Left ventricle myocardium inferior (tissue), 1 donor: ENCODE measurements at regions not wholly inside any gene's neighbourhood (a gene's known extent, or its start where the extent isn't known, plus 50 kb on each side); places are given as distances from the start of the nearest gene placed in this dataset.
A peak's percentile ranks its signal among the peaks of the same experiment; 100 is the strongest.

ENCODE experiments used
- DNase-seq: peaks from one replicate; pipeline ENCODE4 v3.0.0-alpha.2; 2020
- H3K27ac ChIP-seq: fragments of 200-600 bp; replicated peaks from 2 replicates; pipeline ENCODE4 v1.8.0; 2021
- H3K27me3 ChIP-seq: fragments of 200-600 bp; 2 replicates; pipeline ENCODE4 v1.8.0; 2021; ENCODE audit warnings: low read depth
- H3K36me3 ChIP-seq: fragments of 200-600 bp; 2 replicates; pipeline ENCODE4 v1.8.0; 2021
- H3K4me1 ChIP-seq: fragments of 200-600 bp; 2 replicates; pipeline ENCODE4 v1.8.0; 2021
- H3K4me3 ChIP-seq: fragments of 200-600 bp; 2 replicates; pipeline ENCODE4 v1.8.0; 2021; ENCODE audit warnings: mild to moderate bottlenecking, moderate library complexity
- H3K9me3 ChIP-seq: fragments of 200-600 bp; replicated peaks from 2 replicates; pipeline ENCODE4 v1.8.0; 2021
- CTCF ChIP-seq: fragments of 200-600 bp; IDR thresholded peaks from 2 replicates; pipeline ENCODE4 v1.8.0; 2021; ENCODE audit warnings: antibody characterized with exemption, mild to moderate bottlenecking, borderline replicate concordance
- intact Hi-C: fragments of 100-400 bp; cut with micrococcal nuclease; formaldehyde crosslinking; loops from one replicate; pipeline ENCODE4 v1.11.0; 2022
- donor health status: DM: no; HTN: yes; CAD: no; lungs with severe emphysema.

GRCh38 chr10:37713642-37714041 lies 143.8 kb downstream of the ZNF248 start:
- Histone ChIP-seq H3K4me3 (no peak overlapping the region), H3K9me3 (peaks cover 12% of the 10 kb centered on the region), H3K36me3 (no peaks in the 10 kb centered on the region), H3K27me3 (no peaks in the 10 kb centered on the region), H3K4me1 (peaks cover 32% of the 10 kb centered on the region), H3K27ac (peak overlapping the region; percentile 33)
- DNase-seq = no peak
- intact Hi-C loops = no loop called here
- TF ChIP-seq CTCF = no peak

- TF ChIP-seq CTCF = no peak
- no peaks in the 10 kb centered on the region for H3K27me3 ChIP-seq
- no peak for DNase-seq
- intact Hi-C loops = no loop called here
- H3K36me3 ChIP-seq = no peaks in the 10 kb centered on the region
- H3K9me3 ChIP-seq = peaks cover 7% of the 10 kb centered on the region
- no peak overlapping the region for H3K4me3 ChIP-seq
- peaks cover 32% of the 10 kb centered on the region for H3K4me1 ChIP-seq
- H3K27ac ChIP-seq = peak overlapping the region; percentile 33
Observed at GRCh38 chr10:37713132-37713501, 144.3 kb downstream of the ZNF248 start.

GRCh38 chr10:37712489-37713131 lies 144.8 kb downstream of the ZNF248 start:
- H3K27me3 ChIP-seq = no peaks in the 10 kb centered on the region
- H3K36me3 ChIP-seq = no peaks in the 10 kb centered on the region
- peak; percentile 55 for DNase-seq
- intact Hi-C loops = no loop called here
- H3K4me3 ChIP-seq = no peak overlapping the region
- peaks cover 2% of the 10 kb centered on the region for H3K9me3 ChIP-seq
- no peak for TF ChIP-seq CTCF
- peak overlapping the region; percentile 68 for H3K27ac ChIP-seq
- H3K4me1 ChIP-seq = peaks cover 32% of the 10 kb centered on the region

GRCh38 chr10:37711617-37712488 lies 145.6 kb downstream of the ZNF248 start:
- Histone ChIP-seq H3K4me1 (peaks cover 32% of the 10 kb centered on the region), H3K27ac (peak overlapping the region; percentile 68), H3K9me3 (no peaks in the 10 kb centered on the region), H3K4me3 (no peak overlapping the region), H3K36me3 (no peaks in the 10 kb centered on the region), H3K27me3 (no peaks in the 10 kb centered on the region)
- no peak for DNase-seq
- intact Hi-C loops = no loop called here
- no peak for TF ChIP-seq CTCF

- Histone ChIP-seq H3K27ac (peak overlapping the region; percentile 68), H3K4me1 (peaks cover 32% of the 10 kb centered on the region), H3K27me3 (no peaks in the 10 kb centered on the region), H3K9me3 (no peaks in the 10 kb centered on the region), H3K4me3 (no peak overlapping the region), H3K36me3 (no peaks in the 10 kb centered on the region)
- DNase-seq = no peak
- TF ChIP-seq CTCF = no peak
- intact Hi-C loops = no loop called here
Observed at GRCh38 chr10:37710831-37711616, 146.4 kb downstream of the ZNF248 start.
